NCI-H748 (cell line): ENCODE measurements at regions not wholly inside any gene's neighbourhood (a gene's known extent, or its start where the extent isn't known, plus 50 kb on each side); places are given as distances from the start of the nearest gene placed in this dataset.

ENCODE experiments used
- DNase-seq: peaks from one replicate; lab custom pipeline; 2025; ENCODE audit not compliant: unreplicated experiment; lab: John Stamatoyannopoulos, UW

GRCh38 chr20:25135031-25135430 is 53.1 kb upstream of the VSX1 start:
- no peak for DNase-seq

DNA sequence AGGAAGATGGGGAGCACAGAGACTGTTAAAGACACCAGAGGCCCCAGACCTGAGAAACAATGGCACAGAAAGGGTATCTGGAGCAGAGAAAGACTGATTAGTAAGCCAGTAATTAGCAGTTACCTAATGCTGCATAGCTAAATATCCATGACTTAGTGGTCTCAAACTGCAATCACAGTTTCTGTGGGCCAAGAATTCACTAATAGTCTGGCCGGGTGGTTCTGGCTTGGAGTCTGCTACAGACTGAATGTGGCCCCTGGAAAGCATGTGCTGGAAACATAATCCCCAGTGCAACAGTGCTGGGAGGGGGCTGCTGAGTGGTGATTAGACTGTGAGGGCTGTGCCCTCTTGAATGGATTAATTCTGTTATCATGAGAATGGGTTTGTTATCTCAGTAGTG is 54.1 kb upstream of the VSX1 start:
- no peak for DNase-seq

DNA sequence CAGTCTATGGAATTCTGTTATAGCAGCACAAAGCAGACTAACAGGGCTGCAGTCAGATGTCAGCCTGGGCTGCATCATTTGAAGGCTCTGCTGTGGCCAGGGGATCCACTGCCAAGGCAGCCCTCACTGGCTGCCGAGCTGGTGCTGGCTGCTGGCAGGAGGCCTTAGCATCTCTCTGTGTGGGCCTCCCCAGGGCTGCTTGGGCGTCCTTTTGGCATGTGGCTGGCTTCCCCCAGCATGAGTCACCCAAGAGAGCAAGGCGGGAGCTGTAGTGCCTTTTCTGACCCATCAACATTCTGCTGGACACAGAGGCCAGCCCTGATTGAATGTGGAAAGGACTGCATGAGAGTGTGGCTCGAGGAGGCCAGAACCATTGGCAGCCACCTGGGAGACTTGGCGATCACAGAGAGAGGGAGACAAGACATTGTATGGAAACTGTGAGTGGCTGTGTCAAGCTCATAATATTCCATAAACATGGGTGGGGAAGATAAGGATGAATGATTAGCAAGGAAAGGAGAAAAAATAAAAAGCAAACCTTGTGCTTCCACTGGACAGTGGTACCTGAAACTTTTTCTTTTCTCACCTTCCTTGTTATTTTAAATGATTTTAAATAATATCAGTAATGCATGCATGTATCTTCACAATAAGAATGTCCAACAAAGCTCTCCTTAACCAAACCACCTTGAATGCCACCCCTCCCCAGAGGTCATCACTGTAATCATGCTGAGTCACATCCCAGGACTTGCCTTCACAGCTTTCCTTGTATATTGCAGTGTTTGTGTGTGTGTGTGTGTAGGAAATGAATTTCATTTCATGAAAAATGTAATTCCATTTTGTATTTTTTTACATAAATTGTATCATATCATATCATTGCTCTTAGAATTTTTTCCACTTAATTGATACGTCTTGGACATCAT is 55.0 kb upstream of the VSX1 start:
- DNase-seq, result no peak

- peak; percentile 67 for DNase-seq
Observed at GRCh38 chr20:25139029-25139705, 56.3 kb upstream of the ENTPD6 start.

DNA sequence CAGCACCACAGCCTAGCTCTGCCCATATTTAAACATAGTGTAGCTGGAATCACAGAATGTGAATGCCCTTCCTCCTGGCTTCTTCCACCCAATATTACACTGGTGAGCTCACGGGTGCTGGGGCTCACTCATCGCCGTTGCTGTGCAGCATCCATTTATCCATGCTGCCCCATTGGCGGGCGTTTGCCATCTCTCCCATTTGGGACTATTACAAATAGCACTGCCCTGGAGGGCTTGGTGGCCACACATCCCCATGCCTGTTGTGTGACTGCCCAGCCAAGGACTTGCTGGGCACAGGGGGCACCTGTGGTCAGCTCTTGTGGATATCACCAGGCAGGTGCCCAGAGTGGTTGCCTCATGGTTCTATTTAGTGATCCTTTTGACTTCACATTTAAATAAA is 54.5 kb upstream of the ENTPD6 start:
- no peak for DNase-seq

GRCh38 chr20:25142435-25142834 is 53.1 kb upstream of the ENTPD6 start:
- no peak for DNase-seq

GRCh38 chr20:25145131-25145530 is 50.4 kb upstream of the ENTPD6 start:
- DNase-seq, result no peak
